Muscle of back (tissue), 3 donors: ENCODE measurements at regions not wholly inside any gene's neighbourhood (a gene's known extent, or its start where the extent isn't known, plus 50 kb on each side); places are given as distances from the start of the nearest gene placed in this dataset.

ENCODE experiments used
- DNase-seq, 3 donors: peaks; one replicate each; pipeline versions ENCODE4 v3.0.0 to v3.0.0-alpha.2; 2013

DNA sequence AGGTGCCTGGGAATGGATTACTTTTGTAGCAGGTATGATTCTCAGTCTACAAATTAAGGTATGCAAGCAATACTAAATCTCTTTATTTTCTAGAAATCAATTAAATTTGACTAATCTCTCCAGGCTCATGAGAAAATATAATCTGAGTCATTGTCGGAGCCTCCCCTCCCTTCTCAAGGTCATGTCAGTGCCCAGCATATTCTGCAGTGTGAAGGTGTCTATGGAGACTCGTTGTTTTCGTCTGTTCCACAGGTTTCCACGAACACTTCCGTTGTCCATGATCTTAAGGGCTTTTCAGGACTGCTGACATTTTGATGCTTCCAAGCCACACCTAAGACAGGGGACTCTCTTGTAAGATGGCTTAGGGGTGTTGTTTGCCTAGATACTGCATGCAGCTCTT, 56.6 kb upstream of the SCOC start:
- no peak for DNase-seq

DNA sequence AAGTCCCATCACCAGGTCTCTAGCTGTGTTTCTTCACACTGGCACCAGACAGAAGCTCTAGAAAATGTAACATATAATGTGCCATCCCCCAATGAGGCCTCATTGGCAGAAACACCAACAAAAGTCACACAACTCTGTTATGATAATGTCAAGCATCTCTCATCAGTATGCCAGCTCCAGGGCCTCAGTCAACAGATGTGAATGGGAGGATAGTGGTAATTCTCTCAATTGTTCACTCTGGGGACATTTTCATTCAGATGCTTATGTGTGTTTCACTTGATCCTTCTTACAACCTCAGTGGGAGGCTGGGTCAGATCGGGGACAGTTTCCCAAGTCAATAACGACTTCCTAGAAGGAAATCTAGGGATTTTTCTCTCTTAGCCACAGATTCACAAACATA, 57.5 kb upstream of the SCOC start:
- no peak for DNase-seq

DNA sequence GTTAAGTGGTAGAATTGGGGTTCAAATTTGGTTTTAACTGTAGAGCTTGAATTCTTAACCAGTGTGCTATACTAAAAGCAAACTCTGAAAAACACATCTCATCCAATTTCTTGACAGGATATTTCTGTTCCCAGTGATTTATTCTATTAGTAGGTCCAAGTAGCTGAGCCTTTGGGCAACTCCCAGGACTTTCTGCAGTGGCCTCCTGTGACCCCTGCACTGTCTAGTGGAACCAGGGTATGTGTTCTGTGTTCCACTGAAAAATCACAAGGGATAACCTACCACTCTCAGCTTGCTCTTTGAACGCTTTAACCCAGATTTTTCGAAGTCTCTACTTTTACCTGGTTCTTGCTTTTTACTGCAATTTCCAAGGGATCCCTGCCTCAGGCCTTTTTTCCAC, 58.0 kb upstream of the SCOC start:
- DNase-seq: no peak

DNA sequence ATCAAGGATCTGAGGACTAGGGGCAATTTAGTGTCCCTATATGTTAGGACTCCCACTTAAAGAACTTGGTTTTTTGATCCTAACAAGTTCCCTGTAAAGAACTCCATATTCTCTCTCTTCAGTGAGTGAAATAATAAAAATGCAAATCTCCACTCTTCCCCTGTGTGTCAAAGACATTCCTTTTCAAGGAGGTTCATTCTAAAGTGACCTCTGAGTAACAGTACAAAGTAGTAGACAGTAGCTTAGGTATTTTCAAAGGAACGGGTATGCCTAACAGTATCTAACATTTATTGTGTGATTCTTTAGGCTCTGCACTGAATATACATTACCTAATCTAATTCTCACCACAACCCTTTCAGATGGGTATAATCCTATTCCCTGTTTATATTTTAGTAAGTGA, 58.4 kb upstream of the SCOC start:
- no peak for DNase-seq

DNA sequence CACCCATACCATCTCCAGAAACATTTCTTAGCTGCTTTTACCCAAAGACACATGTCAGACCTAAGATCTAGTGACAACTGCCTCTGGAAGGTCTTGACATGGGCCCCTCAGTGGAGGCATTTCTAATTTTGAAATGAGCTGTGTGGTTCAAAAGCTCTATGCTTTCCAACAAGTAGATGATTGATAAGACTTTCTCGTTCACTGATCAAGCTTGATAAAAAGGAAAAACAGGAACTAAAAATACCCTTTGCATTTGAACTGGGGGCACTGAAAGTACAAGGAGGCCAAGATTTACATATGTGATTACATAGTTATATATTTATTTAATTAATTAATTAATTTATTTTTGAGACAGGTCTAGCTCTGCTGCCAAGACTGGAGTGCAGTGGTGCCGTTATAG, 61.3 kb upstream of the SCOC start:
- DNase-seq: no peak

DNA sequence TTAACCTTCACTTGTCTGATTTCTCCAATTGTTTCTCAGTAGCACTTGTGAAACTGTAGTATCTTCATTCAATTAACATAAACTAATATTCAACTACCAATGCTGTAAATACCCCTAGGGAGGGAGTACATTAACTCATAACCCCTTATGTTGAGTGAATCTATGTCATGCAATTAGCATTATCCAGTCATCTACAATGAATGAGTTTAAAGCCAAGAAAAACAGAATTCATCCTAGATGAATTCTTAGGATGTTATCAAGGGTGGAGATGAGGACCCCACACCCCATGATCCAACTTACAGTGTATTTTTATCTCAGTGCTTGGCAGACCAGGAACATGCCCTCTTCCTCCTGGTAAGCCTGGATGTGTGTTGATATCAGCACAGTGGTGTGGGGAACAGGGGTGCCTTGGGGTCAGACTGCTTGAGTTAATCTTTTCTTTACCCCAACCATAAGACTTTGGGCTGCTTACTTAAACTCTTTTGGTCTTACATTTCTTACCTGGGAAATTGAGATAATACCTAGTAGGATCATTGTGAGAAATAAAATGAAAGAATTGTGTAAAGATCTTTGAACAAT, 62.1 kb upstream of the SCOC start:
- no peak for DNase-seq

DNA sequence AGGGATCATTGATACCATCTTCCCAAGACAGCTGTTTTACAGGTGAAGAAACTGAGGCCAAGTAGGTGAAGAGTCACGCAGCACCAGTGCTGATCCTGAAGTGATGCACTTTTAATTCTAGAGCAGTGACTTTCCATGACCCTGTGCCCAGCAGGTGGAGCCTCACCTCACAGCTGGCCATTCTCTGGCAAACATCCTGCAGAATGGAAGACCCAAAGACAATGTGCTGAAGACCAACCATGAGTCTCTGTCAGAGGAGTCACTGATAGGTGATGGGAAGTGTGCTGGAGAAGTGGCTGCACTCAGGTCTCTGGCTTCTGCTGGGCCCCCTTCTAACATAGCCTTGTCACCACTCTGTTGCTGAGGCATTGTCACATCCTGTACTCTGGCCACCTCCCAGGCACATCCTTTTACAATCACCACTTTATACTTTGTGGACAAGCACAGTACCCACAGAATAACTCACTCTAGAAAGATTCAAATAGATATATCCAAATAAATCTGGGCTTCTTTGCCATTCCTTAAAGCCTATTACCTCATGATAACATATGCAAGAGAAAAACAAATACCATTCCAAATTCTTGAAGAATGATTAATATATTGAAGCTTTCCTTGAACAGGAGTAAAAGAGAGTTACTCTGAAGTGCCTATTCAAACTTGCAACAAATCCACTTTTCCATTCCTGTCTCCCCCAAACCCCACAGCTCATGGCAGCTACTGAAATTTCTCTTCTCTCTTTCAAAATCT, 64.1 kb upstream of the SCOC start:
- DNase-seq: no peak

DNA sequence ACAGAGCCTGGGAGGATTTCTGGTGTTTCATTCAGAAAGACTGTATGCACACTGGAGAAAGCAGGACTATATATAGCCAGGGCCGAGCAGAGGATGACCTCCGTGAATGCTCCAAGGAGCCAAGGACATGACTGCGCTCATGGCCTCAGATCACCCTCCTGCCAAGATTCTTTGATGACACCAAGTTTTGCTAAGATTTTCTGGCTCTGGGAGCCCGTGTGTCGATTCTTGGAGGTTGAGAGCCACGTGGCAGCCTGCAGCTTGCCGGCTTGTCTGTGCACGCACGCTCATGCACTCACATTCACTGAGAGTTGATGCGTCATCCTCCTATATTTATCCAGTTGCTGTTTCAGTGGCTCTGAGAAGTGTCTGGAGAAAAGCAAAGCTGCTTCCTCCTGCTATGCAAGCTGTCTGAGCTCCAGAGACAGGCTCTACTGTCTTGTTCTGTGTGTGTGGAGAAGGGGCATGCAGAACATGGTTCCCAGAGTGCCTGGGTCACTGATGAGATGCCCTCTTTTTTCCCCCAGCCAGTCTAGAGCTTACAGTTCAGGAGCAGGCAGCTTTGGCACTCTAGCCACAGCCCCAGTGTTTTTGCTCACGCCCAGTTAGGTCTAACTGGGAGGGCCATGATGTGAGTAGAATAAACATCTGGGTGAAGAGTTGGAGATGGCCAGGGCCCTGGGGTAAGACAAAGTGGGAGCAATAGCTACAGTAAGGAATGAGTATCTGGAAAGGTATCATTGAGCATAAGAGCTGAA, 64.9 kb upstream of the SCOC start:
- peak; percentile 70 to 74 (median 70) for DNase-seq

DNA sequence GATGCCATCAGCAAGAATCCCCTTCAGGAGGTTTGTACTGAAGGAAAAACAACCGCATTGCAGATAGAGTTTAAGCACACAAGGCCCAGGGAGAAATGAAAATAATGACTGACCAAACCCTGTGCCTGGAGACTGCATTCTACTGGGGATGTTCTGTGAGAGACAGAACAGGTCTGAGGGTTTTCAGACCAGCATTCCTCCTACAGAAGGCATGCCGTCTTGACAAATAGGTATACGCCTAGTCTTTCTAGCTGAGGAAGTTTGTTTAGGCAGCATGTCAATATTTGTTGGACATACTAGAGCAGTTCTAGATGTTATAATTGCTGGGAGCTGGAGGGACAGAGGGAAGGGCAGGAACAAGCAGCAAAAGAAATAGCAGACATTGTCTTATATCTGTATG, 68.4 kb upstream of the SCOC start:
- DNase-seq: no peak

DNA sequence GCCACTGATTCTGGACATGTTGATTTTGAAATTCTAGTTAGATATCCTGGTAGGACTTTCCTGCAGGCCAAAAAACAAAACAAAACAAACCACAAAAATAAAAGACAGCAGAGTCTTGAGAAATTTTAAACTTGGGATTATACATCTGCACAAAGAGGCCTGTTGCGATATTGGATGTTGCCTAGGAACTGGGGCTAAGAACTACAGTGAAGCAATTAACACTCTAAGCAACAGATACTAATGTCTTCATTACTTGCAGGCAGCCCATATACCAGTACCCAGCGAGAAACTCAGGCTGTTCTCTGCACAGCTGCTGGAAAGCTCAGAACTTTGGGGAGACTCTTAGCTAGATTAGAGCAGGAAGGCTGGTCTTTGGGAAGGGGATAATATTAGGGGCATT, 69.1 kb upstream of the SCOC start:
- no peak for DNase-seq

DNA sequence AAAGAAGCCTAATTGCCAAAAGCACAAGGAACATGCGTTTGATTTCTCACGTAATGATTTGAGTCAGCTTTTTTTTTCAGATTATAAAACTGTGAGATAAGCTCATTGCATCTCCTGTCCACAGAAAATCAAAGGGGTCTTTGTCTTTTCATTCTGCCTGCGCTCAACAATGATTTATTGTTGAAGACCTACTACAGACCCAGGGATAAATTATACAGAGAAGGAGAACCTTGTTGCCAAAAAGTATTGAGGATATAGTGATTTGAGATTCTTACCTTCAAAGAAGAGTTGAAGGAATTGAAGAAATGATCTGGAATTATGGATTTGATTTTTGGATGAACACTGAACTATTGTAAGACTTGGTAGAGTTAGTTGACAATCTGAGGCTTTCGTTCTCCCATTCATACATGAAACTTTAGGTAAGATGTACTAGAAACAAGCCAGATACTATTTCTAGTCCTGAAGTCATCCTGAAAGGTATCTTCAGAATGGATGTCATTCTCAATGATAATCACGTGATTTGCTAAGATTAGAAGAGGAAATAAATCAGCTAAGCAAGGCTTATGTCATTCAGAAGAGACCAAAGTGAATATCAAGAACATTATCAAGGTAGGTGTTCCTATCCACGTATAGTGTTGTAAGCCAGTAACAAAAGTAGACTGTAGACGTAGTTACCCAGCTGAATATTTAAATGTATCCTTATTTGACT, 71.1 kb upstream of the SCOC start:
- no peak for DNase-seq

DNA sequence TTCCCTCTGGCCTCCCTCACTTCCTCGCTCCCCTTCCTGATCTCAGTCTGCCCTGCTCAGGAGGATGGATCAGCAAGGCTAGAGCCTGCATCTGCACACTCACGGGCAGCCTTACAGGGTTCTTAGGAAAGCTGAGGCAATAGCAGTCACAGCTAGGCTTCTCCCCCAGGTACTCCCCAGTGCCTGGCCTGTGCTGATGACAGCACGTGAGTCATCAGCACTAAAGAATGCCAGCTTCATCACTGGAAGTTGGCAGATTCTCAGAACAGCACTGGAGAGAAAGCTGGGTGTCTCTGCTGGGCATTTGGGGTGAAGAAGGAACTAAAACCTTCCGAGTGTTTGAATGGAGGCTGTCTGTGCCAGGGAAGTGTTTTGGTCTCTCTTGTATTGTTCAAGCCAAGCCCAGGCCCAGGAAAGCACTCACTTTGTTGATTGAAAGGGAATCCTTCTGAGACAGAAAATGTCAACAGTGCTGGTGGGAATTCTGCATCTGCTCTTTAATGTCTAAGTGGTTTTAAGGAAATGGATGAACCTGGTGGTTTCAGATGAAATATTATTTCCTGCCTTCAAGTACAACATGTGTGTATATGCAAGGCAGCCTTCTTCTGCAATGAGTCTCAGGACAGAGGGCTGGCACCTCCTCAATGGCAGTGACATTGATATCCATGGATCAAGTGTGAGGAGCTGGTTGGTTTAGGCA, 73.0 kb upstream of the SCOC start:
- DNase-seq: no peak

DNA sequence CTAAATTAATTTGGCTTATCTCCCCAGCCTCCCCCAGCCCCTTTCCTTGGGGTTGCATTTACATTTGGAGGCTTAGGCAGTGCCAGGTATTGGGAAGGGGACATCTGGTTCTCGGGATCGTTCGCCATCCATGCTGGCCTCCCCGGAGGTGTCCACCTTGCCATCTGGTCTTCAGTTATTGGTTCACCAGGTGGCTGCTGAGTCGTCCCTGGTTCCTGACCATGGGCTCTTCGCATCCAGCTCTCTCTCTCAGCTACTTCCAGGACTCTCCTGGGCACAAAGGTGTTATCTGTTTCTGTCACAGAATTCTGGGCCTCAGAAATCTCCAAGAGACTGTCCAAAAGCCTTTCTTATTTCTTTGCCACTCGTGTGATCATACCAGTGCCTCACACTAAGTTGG, 75.4 kb upstream of the SCOC start:
- DNase-seq: no peak

DNA sequence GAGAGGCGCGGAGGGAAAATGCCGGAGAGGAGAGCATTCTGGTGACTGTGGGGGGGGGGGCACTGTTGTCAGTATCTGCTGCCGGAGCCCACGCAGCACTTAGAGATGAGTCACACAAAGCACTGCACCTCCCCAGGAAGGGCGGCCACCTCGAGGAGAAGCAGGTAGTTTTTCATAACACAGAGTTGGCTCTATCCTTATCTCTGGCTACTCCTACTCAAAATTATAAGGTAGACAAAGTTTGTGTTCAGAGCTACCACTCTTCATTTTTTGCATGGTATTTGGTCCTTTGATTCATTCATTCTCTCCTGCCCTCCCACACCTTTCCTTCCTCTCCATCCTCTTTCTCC, 76.2 kb upstream of the SCOC start:
- DNase-seq: no peak

DNA sequence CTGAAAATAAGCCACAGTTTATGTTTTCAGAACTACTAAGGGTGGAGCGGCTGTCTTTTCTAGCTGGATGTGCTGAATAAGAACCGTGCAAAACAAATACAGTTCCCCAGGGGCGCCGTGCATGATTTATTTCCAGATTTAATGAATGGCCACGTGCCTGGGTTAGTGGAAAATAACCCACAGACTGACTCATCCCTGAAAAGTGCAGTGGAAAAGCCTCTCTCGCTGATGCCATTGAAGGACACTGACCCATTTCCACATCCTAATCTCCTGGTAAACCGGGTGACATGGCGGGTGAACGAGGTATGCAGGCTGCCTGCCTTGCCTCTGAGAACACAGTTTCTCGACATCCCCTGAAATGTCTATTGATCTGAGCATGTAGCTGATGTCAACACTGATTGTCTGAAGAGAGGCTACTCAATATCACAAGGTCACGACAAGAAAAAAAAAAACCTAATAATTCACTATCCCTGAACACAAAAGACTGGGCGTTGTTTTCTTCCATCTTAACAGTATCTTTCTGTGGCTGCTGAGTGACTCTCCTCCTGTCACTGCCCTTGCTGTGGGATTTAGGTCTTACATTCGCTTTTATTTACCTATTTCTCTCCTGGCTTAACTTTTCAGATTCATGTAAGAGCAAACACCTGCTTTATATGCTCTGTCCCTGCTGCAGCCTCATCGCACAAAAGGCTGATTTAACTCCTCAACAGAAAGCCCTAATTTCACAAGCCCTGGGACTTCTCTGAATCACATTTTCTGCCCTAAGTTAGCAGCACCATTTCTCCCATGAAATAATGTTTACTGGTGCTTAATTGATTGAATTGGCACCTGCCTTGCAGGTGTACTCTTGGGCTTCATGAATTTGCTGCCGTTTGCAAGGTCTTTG, 76.9 kb upstream of the SCOC start:
- peak; percentile 58 to 76 (median 71) for DNase-seq

DNA sequence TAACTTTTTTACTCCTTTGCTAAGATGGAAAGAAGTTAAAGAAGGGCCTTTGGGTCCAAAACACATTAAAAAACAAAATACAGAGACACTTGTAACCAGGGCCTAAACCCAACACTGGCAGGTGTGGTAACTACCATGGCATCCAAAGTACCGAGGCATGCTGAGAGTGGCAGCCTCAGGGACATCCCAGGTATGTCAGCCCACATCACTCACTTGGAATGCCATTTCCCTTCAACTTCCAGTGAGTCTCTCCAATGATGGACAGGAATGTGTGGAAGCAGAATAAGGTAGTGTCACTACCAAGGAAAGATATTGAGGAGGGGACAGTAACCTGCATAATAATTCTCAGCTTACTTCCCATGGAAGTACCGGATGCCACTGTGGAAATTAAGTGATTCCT, 79.5 kb upstream of the SCOC start:
- DNase-seq: no peak

DNA sequence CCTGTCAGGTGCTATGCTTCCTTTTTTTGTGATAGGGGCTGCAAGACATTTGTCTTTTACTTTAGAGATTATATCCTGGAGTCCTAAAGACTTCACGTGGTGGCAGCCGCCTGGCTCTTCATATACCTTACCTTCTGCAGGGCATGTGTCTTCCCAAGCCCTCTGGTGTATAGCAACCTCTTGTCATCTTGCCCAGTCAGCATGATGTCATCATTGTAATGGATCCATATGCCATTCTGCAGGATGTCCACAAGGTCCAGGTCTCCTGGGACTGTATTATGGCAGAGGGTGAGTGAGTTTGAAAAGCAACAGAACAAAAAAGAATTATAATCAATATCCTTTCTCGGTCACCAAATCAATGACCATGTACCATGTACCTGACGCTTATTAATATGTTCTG, 82.2 kb upstream of the SCOC start:
- no peak for DNase-seq

DNA sequence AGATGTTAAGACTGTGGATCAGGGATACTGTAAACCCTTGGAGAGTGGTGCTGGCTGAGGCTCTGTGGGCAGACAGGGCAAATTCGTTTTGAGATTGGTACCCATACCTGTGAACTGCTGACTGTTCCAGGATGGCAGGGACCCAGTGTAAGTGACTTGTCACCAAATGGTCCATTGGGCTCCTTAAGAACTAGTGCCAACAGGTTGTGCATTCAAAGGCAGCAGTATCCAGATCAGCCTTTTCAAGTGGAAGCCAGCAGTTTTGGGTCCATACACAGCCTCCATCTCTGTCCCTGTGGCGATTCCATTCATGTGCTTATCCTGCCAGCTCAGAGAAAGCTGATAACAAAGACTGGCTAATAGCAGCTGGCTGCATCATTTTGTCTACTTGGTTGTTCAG, 84.0 kb upstream of the SCOC start:
- DNase-seq: no peak

DNA sequence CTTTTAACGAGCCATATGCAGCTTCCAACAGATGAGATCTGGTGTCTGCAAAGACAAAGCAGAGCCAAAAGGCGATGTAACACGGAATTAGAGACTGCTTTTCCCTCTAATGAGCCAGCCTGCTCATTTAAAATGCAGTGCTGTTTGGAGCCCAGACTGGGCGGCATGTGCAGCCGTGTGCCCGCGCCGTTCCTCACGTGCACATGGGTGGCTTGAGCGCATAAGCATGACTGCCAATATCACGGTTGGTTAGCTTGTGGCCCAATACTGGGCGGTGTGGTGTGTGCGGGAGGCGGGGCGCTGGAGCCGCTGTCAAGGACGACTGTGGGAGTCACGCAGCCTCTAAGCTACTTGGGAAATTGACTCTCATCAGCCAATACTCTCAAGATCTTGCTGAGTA, 87.0 kb upstream of the SCOC start:
- DNase-seq: no peak

DNA sequence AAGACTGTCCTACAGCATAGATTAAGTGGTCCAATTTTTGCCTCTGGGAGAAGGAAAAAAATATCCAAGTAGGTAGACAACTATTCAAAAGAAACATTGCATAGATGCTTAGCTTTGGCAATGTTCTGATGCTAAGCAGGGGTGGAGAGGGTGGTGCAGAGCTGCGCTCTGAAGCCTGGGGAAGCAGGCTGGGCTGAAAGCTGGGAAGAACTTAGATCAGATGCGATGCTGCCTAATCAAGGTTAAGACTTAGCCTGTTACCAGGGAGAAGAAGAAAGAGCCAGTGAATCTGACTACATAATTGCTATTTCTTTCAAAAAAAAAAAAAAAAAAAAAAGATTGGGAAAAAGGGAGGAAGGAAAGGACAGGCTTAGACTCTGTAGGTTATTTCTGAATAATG, 89.0 kb upstream of the SCOC start:
- no peak for DNase-seq
